RWPE1 (cell line): ENCODE measurements at regions not wholly inside any gene's neighbourhood (a gene's known extent, or its start where the extent isn't known, plus 50 kb on each side); places are given as distances from the start of the nearest gene placed in this dataset.

Experiments used
- CTCF ChIA-PET: fragments of 350-600 bp; sonication (Branson Sonifier 250); formaldehyde crosslinking; extraction: SDS; loops from one replicate; lab custom pipeline; 2021; lab: Yijun Ruan, JAX
- POLR2A ChIA-PET: fragments of 400-600 bp; formaldehyde crosslinking; extraction: SDS; loops from one replicate; lab custom pipeline; 2020; ENCODE audit warnings: antibody characterized with exemption; ENCODE audit not compliant: low non-redundant PET; lab: Yijun Ruan, JAX
- DNase-seq: peaks from one replicate; pipeline ENCODE4 v3.0.0; 2012; ENCODE audit warnings: low spot score
- H3K27ac ChIP-seq: fragments of 450-650 bp; 2 replicates; pipeline ENCODE4 v1.5.1; 2017
- CTCF ChIP-seq: fragments of 450-650 bp; conservative IDR thresholded peaks from 2 replicates; pipeline ENCODE4 v1.5.1; 2017; ENCODE audit warnings: low read depth, mild to moderate bottlenecking

GRCh38 chr15:88716543-88717381 lies 77.9 kb downstream of the ISG20 start:
- DNase-seq: no peak
- TF ChIP-seq CTCF: no peak
- no peak overlapping the region for H3K27ac ChIP-seq
- ChIA-PET POLR2A (no interaction called here), CTCF (no interaction called here)

- no peak for DNase-seq
- no peak for TF ChIP-seq CTCF
- POLR2A ChIA-PET: no interaction called here
- CTCF ChIA-PET: no interaction called here
- H3K27ac ChIP-seq: no peak overlapping the region
Observed at GRCh38 chr15:88717382-88718031, 78.7 kb downstream of the ISG20 start.

DNA sequence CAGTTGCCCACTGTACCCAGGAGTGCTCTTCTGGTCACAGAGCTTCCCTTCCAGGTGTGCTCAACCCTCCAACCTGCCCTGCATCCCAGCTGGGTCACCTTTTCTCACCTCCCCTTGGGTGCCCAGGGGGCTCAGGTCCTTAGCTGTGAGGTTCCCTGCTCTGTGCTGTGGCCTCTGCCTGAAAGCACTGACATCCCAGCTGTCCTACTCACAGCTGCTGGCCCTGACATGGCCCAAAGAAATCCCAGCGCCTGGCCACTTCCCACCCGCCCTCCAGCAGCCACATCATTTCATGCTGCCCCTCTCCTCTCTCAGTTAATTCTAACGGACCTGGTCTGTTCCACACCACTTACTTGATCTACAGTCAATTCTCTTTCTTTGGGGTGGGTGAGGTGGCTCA lies 79.9 kb downstream of the ISG20 start:
- no peak overlapping the region for H3K27ac ChIP-seq
- ChIA-PET CTCF (no interaction called here), POLR2A (interaction anchor here (0.5 kb wide), 1 partner anchor 96 kb away, joined by 3 read pairs; no protein-coding TSS in a partner anchor)
- no peak for TF ChIP-seq CTCF
- no peak for DNase-seq

- CTCF ChIA-PET: no interaction called here
- POLR2A ChIA-PET: no interaction called here
- no peak for DNase-seq
- no peak overlapping the region for H3K27ac ChIP-seq
- no peak for TF ChIP-seq CTCF
Observed at GRCh38 chr15:88719654-88720053, 80.8 kb downstream of the ISG20 start.

DNA sequence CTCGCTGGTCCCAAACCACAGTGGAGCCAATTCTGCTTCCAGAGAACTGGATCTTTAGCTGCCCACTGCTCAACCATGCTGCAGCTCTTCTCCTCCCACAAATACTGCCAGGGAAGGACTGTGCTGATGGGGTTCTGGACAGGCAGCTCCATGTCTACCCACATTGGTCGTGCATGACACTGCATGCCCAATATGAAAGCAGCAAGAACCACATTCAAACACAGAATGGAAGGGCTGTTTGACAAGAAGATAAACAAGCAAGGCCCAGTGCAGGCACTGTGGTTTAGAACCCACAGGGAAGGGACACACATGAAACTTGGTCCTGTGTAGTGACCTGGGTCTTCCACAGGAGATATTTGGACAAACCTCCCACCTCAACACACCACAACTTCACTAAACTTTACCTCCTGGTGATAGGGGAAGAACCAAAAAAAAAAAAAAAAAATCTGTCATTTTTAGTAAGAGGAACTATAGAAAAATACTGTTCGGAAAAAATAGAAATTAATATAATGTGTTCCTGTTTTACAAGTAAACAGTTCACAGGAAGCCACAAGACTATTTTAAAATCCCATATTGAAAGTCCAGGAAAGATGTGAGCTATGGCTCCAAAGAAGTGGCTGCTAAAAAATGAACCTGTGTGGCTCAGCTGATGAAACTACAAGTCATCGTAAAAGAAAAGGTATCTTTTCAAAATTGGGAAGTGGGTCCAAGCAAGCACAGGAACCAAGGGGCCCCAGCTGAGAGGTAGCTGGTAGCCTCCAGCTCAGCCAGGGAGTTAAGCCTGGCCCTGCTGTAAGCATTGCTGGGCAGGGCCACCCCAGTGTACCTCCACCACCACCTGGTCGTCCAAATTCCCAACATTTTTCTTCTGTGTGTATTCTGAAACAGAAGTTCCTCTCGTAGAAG lies 77.7 kb upstream of the ACAN start:
- no peak for TF ChIP-seq CTCF
- DNase-seq: no peak
- CTCF ChIA-PET: no interaction called here
- no peak overlapping the region for H3K27ac ChIP-seq
- POLR2A ChIA-PET: no interaction called here

DNA sequence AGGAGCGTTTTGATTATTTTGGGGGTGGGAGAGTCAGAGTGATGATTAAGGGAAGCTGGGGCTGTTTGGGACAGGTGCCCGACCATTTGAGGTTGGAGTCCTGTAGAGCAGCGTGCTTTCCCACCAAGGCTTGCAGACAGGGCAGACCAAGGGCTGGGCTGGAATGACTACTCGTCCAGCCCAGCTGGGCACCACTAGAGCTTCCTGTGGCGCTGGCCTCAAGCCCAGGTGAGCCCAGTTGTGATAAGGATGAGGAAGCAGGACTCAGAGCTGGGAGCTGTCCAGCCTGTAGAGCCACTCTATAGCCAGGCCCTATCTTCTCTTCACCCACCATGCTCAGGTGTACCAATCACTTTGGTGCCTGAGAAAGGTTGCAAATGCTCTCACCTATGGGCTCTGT lies 75.8 kb upstream of the ACAN start:
- no peak overlapping the region for H3K27ac ChIP-seq
- no peak for TF ChIP-seq CTCF
- ChIA-PET CTCF (interaction anchor here (0.6 kb wide), 2 partner anchors 63 to 183 kb away, joined by 3 to 4 read pairs; no protein-coding TSS in a partner anchor), POLR2A (no interaction called here)
- DNase-seq: no peak
